ENCODE measurements at regions not wholly inside any gene's neighbourhood (a gene's known extent, or its start where the extent isn't known, plus 50 kb on each side); places are given as distances from the start of the nearest gene placed in this dataset.
A peak's percentile ranks its signal among the peaks of the same experiment; 100 is the strongest.

DNA sequence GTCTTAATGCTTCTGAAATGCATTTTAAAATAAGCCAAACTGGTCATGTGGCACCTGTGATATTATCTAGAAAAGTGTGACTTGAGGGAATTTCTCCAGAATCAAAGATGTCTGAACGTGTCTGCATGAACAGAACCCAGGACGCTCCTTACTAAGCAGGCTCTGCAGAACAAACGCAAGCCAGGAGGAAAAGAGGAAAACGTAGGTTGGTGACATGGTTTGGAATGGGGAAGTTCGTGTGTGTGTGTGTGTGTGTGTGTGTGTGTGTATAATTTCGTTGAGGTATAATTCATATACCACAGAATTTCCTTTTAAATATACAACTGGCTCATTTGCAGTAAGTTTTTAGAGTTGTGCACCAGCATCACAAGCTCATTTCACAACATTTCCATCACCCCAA, 200.5 kb upstream of the FOXQ1 start:
- Histone ChIP-seq H3K9me3 (ENCODE audit: low read depth) (no peaks in the 10 kb centered on the region), H3K4me2 (peak overlapping the region; percentile 2), H3K4me1 (ENCODE audit: insufficient read depth) (no peaks in the 10 kb centered on the region), H3K4me3 (no peak overlapping the region), H3K27me3 (no peaks in the 10 kb centered on the region), H2AFZ (no peak overlapping the region), H3K79me2 (no peaks in the 10 kb centered on the region), H3K36me3 (replicated peaks; ENCODE audit: insufficient read depth, low read depth) (no peaks in the 10 kb centered on the region), H3K27ac (no peak overlapping the region), H4K20me1 (ENCODE audit: insufficient read depth, poor library complexity, severe bottlenecking) (no peaks in the 10 kb centered on the region), H3K9me2 (replicated peaks; ENCODE audit: insufficient read depth) (no peaks in the 10 kb centered on the region)
- TF ChIP-seq EZH2phosphoT487 (IDR thresholded peaks at IDR 0.05; ENCODE audit: low read depth, severe bottlenecking, unreplicated experiment) = no peak
- TF ChIP-seq, protein P1, sequence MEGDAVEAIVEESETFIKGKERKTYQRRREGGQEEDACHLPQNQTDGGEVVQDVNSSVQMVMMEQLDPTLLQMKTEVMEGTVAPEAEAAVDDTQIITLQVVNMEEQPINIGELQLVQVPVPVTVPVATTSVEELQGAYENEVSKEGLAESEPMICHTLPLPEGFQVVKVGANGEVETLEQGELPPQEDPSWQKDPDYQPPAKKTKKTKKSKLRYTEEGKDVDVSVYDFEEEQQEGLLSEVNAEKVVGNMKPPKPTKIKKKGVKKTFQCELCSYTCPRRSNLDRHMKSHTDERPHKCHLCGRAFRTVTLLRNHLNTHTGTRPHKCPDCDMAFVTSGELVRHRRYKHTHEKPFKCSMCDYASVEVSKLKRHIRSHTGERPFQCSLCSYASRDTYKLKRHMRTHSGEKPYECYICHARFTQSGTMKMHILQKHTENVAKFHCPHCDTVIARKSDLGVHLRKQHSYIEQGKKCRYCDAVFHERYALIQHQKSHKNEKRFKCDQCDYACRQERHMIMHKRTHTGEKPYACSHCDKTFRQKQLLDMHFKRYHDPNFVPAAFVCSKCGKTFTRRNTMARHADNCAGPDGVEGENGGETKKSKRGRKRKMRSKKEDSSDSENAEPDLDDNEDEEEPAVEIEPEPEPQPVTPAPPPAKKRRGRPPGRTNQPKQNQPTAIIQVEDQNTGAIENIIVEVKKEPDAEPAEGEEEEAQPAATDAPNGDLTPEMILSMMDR (IDR thresholded peaks at IDR 0.05; ENCODE audit: poor library complexity) = no peak
- TF ChIP-seq EZH2 (IDR thresholded peaks at IDR 0.05; ENCODE audit: borderline replicate concordance) = no peak
- WGBS (ENCODE audit: low lambda C conversion rate, missing lambda C conversion rate) = 87% methylated on average over 6 of the region's 6 CpGs
- no peak for DNase-seq (ENCODE audit: low spot score)

GRCh38 chr6:1110941-1111349, 201.0 kb upstream of the FOXQ1 start:
- Histone ChIP-seq H3K9me2 (replicated peaks; ENCODE audit: insufficient read depth) (no peaks in the 10 kb centered on the region), H3K27ac (no peak overlapping the region), H3K4me1 (ENCODE audit: insufficient read depth) (no peaks in the 10 kb centered on the region), H3K27me3 (no peaks in the 10 kb centered on the region), H3K4me3 (no peak overlapping the region), H3K79me2 (no peaks in the 10 kb centered on the region), H4K20me1 (ENCODE audit: insufficient read depth, poor library complexity, severe bottlenecking) (no peaks in the 10 kb centered on the region), H2AFZ (no peak overlapping the region), H3K9me3 (ENCODE audit: low read depth) (no peaks in the 10 kb centered on the region), H3K36me3 (replicated peaks; ENCODE audit: insufficient read depth, low read depth) (no peaks in the 10 kb centered on the region), H3K4me2 (peak overlapping the region; percentile 2)
- WGBS (ENCODE audit: low lambda C conversion rate, missing lambda C conversion rate) = 65% methylated on average over 12 of the region's 12 CpGs
- TF ChIP-seq EZH2 (IDR thresholded peaks at IDR 0.05; ENCODE audit: borderline replicate concordance) (no peak), EZH2phosphoT487 (IDR thresholded peaks at IDR 0.05; ENCODE audit: low read depth, severe bottlenecking, unreplicated experiment) (no peak)
- TF ChIP-seq, protein P1 (IDR thresholded peaks at IDR 0.05; ENCODE audit: poor library complexity) = no peak
- no peak for DNase-seq (ENCODE audit: low spot score)

GRCh38 chr6:1110164-1110563, 201.7 kb upstream of the FOXQ1 start:
- no peak overlapping the region for H3K4me2 ChIP-seq
- no peaks in the 10 kb centered on the region for H3K4me1 ChIP-seq (ENCODE audit: insufficient read depth)
- 90% methylated on average over 2 of the region's 2 CpGs for WGBS (ENCODE audit: low lambda C conversion rate, missing lambda C conversion rate)
- no peaks in the 10 kb centered on the region for H3K9me2 ChIP-seq (replicated peaks; ENCODE audit: insufficient read depth)
- H2AFZ ChIP-seq = no peak overlapping the region
- H3K36me3 ChIP-seq (replicated peaks; ENCODE audit: insufficient read depth, low read depth) = no peaks in the 10 kb centered on the region
- H3K27ac ChIP-seq = no peak overlapping the region
- no peaks in the 10 kb centered on the region for H3K79me2 ChIP-seq
- H3K4me3 ChIP-seq = no peak overlapping the region
- H4K20me1 ChIP-seq (ENCODE audit: insufficient read depth, poor library complexity, severe bottlenecking) = no peaks in the 10 kb centered on the region
- TF ChIP-seq, protein P1 (IDR thresholded peaks at IDR 0.05; ENCODE audit: poor library complexity) = no peak
- TF ChIP-seq EZH2 (IDR thresholded peaks at IDR 0.05; ENCODE audit: borderline replicate concordance) = no peak
- TF ChIP-seq EZH2phosphoT487 (IDR thresholded peaks at IDR 0.05; ENCODE audit: low read depth, severe bottlenecking, unreplicated experiment) = no peak
- no peak for DNase-seq (ENCODE audit: low spot score)
- no peaks in the 10 kb centered on the region for H3K9me3 ChIP-seq (ENCODE audit: low read depth)
- H3K27me3 ChIP-seq = no peaks in the 10 kb centered on the region

DNA sequence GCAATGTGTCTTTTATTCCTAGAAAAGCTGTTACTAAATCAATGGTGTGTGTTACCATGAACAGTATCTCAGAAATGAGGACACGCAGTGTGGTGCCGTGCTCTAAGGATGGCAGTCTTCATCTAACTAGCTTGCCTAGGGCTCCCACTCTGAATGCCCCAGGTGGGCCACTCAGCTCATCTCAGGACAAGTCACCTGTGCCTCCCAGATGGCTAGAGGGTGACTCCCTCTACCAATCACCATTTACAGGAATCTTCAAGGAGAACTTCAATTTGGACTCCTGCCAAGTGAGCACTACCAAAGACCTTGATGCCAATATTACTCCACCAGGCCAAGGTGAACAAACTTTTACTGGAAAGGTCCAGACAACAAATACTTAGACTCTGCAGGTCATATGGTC, 202.8 kb upstream of the FOXQ1 start:
- DNase-seq (ENCODE audit: low spot score) = no peak
- H3K4me3 ChIP-seq = no peak overlapping the region
- no peaks in the 10 kb centered on the region for H3K9me3 ChIP-seq (ENCODE audit: low read depth)
- 100% methylated on average over 2 of the region's 2 CpGs for WGBS (ENCODE audit: low lambda C conversion rate, missing lambda C conversion rate)
- no peak overlapping the region for H2AFZ ChIP-seq
- no peak overlapping the region for H3K4me2 ChIP-seq
- H3K27me3 ChIP-seq = no peaks in the 10 kb centered on the region
- TF ChIP-seq, protein P1 (IDR thresholded peaks at IDR 0.05; ENCODE audit: poor library complexity) = no peak
- TF ChIP-seq EZH2 (IDR thresholded peaks at IDR 0.05; ENCODE audit: borderline replicate concordance) = no peak
- no peak for TF ChIP-seq EZH2phosphoT487 (IDR thresholded peaks at IDR 0.05; ENCODE audit: low read depth, severe bottlenecking, unreplicated experiment)
- no peak overlapping the region for H3K27ac ChIP-seq
- no peaks in the 10 kb centered on the region for H3K36me3 ChIP-seq (replicated peaks; ENCODE audit: insufficient read depth, low read depth)
- no peaks in the 10 kb centered on the region for H4K20me1 ChIP-seq (ENCODE audit: insufficient read depth, poor library complexity, severe bottlenecking)
- no peaks in the 10 kb centered on the region for H3K9me2 ChIP-seq (replicated peaks; ENCODE audit: insufficient read depth)
- no peaks in the 10 kb centered on the region for H3K79me2 ChIP-seq
- no peaks in the 10 kb centered on the region for H3K4me1 ChIP-seq (ENCODE audit: insufficient read depth)

Data from hepatocyte (in vitro differentiated cells).